ENCODE measurements at regions not wholly inside any gene's neighbourhood (a gene's known extent, or its start where the extent isn't known, plus 50 kb on each side); places are given as distances from the start of the nearest gene placed in this dataset.

DNA sequence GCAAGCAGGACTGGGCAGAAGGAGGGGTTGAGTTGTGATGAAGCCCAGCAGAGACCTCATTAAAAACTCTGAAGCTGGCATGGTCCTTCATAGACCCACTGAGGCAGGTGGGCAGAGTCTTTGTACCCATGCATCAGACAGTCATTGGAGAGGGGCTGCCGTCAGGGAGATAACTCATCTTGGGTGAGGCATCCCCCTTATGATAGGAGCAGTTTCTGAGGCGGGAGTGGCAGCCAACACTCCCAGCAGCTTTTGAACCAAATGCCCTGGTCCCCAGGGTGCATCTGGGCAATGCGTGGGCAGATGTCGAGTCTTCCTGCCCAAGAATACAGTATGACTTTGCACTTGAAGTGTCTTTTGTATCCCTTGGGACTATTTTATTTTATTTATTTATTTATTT lies 68.1 kb downstream of the HTR5A start:
- Histone ChIP-seq H3K9me3 (no peaks in the 10 kb centered on the region), H3K36me3 (no peaks in the 10 kb centered on the region), H3K27ac (no peak overlapping the region), H3K27me3 (no peaks in the 10 kb centered on the region), H3K4me3 (no peak overlapping the region), H3K4me1 (no peaks in the 10 kb centered on the region)
- intact Hi-C loops (cut with DNase I; ENCODE audit: low total_unique reads) = no loop called here
- in situ Hi-C loops (cut with MboI; ENCODE audit: low pct_ligation_motif_present in 1 of 4, low pct_unique_long_range_greater_than_20kb in 1 of 4, low sequenced_read_pairs in 3 of 4) = no loop called here
- WGBS, 2 donors (ENCODE audit: low coverage in 1 of 2) = 72 to 100% methylated on average over 2 to 4 of the region's 4 CpGs
- TF ChIP-seq POLR2A (IDR thresholded peaks at IDR 0.05) (no peak), CTCF (IDR thresholded peaks at IDR 0.05) (no peak), EP300 (IDR thresholded peaks at IDR 0.05; ENCODE audit: low read depth) (no peak), POLR2AphosphoS5 (IDR thresholded peaks at IDR 0.05) (no peak)
- no peak for DNase-seq

DNA sequence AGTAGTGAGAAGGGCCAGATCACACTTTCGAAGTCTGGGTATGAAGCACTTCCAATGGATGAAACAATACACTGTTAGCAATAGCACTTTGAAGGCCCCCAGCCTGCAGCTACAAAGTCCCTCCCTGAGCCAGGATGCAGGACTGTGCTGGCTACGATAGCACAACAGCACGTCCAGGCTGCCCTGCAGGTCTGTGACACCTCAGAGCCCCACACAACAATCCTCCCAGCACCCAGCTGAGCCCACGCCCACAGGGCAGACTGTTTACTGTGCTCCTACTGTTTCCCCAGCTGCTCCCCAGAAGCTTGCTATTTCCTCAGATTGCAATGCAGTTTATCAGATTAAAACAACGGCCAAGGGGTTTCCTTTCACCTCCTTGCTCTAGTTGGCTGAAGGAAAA lies 71.4 kb downstream of the HTR5A start:
- DNase-seq = no peak
- Histone ChIP-seq H3K36me3 (no peaks in the 10 kb centered on the region), H3K27ac (no peak overlapping the region), H3K4me1 (no peaks in the 10 kb centered on the region), H3K9me3 (no peaks in the 10 kb centered on the region), H3K27me3 (no peaks in the 10 kb centered on the region), H3K4me3 (no peak overlapping the region)
- intact Hi-C loops (cut with DNase I; ENCODE audit: low total_unique reads) (no loop called here), in situ Hi-C loops (cut with MboI; ENCODE audit: low pct_ligation_motif_present in 1 of 4, low pct_unique_long_range_greater_than_20kb in 1 of 4, low sequenced_read_pairs in 3 of 4) (no loop called here)
- 0 to 18% methylated on average over 1 to 5 of the region's 5 CpGs for WGBS, 2 donors (ENCODE audit: low coverage in 1 of 2)
- no peak for TF ChIP-seq EP300 (IDR thresholded peaks at IDR 0.05; ENCODE audit: low read depth)
- TF ChIP-seq POLR2A (IDR thresholded peaks at IDR 0.05) = no peak
- TF ChIP-seq POLR2AphosphoS5 (IDR thresholded peaks at IDR 0.05) = no peak
- TF ChIP-seq CTCF (IDR thresholded peaks at IDR 0.05) = no peak

GRCh38 chr7:155143381-155143780 lies 73.3 kb downstream of the HTR5A start:
- intact Hi-C loops (cut with DNase I; ENCODE audit: low total_unique reads) = no loop called here
- Histone ChIP-seq H3K4me1 (no peaks in the 10 kb centered on the region), H3K36me3 (no peaks in the 10 kb centered on the region), H3K4me3 (no peak overlapping the region), H3K27ac (no peak overlapping the region), H3K27me3 (no peaks in the 10 kb centered on the region), H3K9me3 (no peaks in the 10 kb centered on the region)
- in situ Hi-C loops (cut with MboI; ENCODE audit: low pct_ligation_motif_present in 1 of 4, low pct_unique_long_range_greater_than_20kb in 1 of 4, low sequenced_read_pairs in 3 of 4) = no loop called here
- WGBS, 2 donors (ENCODE audit: low coverage in 1 of 2) = 58 to 88% methylated on average over 7 to 9 of the region's 9 CpGs
- DNase-seq = no peak
- no peak for TF ChIP-seq POLR2A (IDR thresholded peaks at IDR 0.05)
- TF ChIP-seq POLR2AphosphoS5 (IDR thresholded peaks at IDR 0.05) = no peak

- Histone ChIP-seq H3K27me3 (no peaks in the 10 kb centered on the region), H3K4me3 (no peak overlapping the region), H3K9me3 (no peaks in the 10 kb centered on the region), H3K4me1 (no peaks in the 10 kb centered on the region), H3K27ac (no peak overlapping the region), H3K36me3 (no peaks in the 10 kb centered on the region)
- no peak for DNase-seq
- in situ Hi-C loops (cut with MboI; ENCODE audit: low pct_ligation_motif_present in 1 of 4, low pct_unique_long_range_greater_than_20kb in 1 of 4, low sequenced_read_pairs in 3 of 4) (no loop called here), intact Hi-C loops (cut with DNase I; ENCODE audit: low total_unique reads) (no loop called here)
- WGBS, 2 donors (ENCODE audit: low coverage in 1 of 2) = 0 to 46% methylated on average over 1 to 5 of the region's 6 CpGs
- TF ChIP-seq POLR2AphosphoS5 (IDR thresholded peaks at IDR 0.05) = no peak
- TF ChIP-seq CTCF (IDR thresholded peaks at IDR 0.05) = no peak
- TF ChIP-seq EP300 (IDR thresholded peaks at IDR 0.05; ENCODE audit: low read depth) = no peak
- TF ChIP-seq POLR2A (IDR thresholded peaks at IDR 0.05) = no peak
Measured at GRCh38 chr7:155144371-155144770, 74.2 kb downstream of the HTR5A start.

- TF ChIP-seq CTCF (IDR thresholded peaks at IDR 0.05) (no peak), POLR2A (IDR thresholded peaks at IDR 0.05) (no peak), POLR2AphosphoS5 (IDR thresholded peaks at IDR 0.05) (no peak), EP300 (IDR thresholded peaks at IDR 0.05; ENCODE audit: low read depth) (no peak)
Measured at GRCh38 chr7:155145477-155146255, 75.5 kb downstream of the HTR5A start.

More at GRCh38 chr7:155145477-155146255, 75.5 kb downstream of the HTR5A start:
- Histone ChIP-seq H3K9me3 (no peaks in the 10 kb centered on the region), H3K36me3 (no peaks in the 10 kb centered on the region), H3K27me3 (no peaks in the 10 kb centered on the region), H3K4me3 (no peak overlapping the region), H3K27ac (no peak overlapping the region), H3K4me1 (no peaks in the 10 kb centered on the region)
- intact Hi-C loops (cut with DNase I; ENCODE audit: low total_unique reads) (no loop called here), in situ Hi-C loops (cut with MboI; ENCODE audit: low pct_ligation_motif_present in 1 of 4, low pct_unique_long_range_greater_than_20kb in 1 of 4, low sequenced_read_pairs in 3 of 4) (no loop called here)
- WGBS, 2 donors (ENCODE audit: low coverage in 1 of 2) = 67 to 80% methylated on average over 1 to 9 of the region's 9 CpGs
- no peak for DNase-seq
